ENCODE measurements at regions not wholly inside any gene's neighbourhood (a gene's known extent, or its start where the extent isn't known, plus 50 kb on each side); places are given as distances from the start of the nearest gene placed in this dataset.

DNA sequence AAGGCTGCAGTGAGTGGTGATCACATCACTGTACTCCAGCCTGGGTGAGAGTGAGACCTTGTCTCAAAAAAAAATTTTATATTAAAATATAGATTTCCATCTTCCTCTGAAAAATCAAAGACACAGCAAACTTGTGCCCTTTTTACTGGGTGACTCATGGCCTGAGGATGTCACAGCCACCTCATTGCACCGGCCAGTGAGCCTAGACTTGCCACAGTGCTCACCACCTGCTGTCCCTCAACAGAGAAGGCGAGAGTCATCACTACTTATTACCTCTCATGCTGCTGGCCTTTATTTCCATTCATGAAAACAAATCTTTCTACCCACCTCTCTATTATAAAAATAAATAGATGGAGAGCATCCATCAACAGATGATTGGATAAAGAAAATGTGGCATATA is 295.8 kb downstream of the PREX1 start:
- no peaks in the 10 kb centered on the region for H3K36me3 ChIP-seq (ENCODE audit: control insufficient read depth in 2 of 3, insufficient read depth in 3 of 3, low read length in 3 of 3)
- intact Hi-C loops (cut with DNase I) = no loop called here
- H3K9ac ChIP-seq (ENCODE audit: low read length in 3 of 3) = no peak overlapping the region
- TF ChIP-seq, protein P1, sequence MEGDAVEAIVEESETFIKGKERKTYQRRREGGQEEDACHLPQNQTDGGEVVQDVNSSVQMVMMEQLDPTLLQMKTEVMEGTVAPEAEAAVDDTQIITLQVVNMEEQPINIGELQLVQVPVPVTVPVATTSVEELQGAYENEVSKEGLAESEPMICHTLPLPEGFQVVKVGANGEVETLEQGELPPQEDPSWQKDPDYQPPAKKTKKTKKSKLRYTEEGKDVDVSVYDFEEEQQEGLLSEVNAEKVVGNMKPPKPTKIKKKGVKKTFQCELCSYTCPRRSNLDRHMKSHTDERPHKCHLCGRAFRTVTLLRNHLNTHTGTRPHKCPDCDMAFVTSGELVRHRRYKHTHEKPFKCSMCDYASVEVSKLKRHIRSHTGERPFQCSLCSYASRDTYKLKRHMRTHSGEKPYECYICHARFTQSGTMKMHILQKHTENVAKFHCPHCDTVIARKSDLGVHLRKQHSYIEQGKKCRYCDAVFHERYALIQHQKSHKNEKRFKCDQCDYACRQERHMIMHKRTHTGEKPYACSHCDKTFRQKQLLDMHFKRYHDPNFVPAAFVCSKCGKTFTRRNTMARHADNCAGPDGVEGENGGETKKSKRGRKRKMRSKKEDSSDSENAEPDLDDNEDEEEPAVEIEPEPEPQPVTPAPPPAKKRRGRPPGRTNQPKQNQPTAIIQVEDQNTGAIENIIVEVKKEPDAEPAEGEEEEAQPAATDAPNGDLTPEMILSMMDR (IDR thresholded peaks at IDR 0.05; ENCODE audit: borderline replicate concordance, extremely low read depth, insufficient read depth) = no peak
- no peak for DNase-seq
- FAIRE-seq = no peak
- no peaks in the 10 kb centered on the region for H3K27me3 ChIP-seq (ENCODE audit: control insufficient read depth, insufficient read depth, low read length)
- no peak overlapping the region for H3K4me3 ChIP-seq (ENCODE audit: low read length in 3 of 3)
- no peaks in the 10 kb centered on the region for H3K9me3 ChIP-seq (ENCODE audit: control insufficient read depth in 2 of 3, insufficient read depth in 1 of 3, low read length in 3 of 3)
- H3K4me1 ChIP-seq (ENCODE audit: control insufficient read depth in 2 of 3, insufficient read depth in 2 of 3, low read depth in 1 of 3, low read length in 3 of 3) = no peaks in the 10 kb centered on the region
- no peak overlapping the region for H3K27ac ChIP-seq (ENCODE audit: low read depth in 2 of 2, low read length in 2 of 2)

DNA sequence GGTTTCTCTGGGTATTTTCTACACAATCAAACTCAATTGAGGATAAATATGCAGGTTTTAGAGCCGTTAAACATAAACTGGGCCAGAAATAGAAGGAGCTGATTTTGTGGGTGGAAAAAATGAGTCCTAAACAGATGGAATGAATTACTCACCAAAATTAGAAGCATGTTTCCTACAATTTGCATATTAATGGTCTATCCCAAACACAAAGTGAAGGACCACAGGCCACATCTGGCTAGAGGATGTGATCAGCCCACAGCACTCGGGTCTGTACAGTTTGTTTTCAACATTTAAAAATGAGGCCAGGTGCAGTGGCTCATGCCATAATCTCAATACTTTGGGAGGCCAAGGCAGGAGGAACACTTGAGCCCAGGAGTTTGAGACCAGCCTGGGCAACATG is 296.3 kb downstream of the PREX1 start:
- Histone ChIP-seq H3K36me3 (ENCODE audit: control insufficient read depth in 2 of 3, insufficient read depth in 3 of 3, low read length in 3 of 3) (no peaks in the 10 kb centered on the region), H3K4me1 (ENCODE audit: control insufficient read depth in 2 of 3, insufficient read depth in 2 of 3, low read depth in 1 of 3, low read length in 3 of 3) (no peaks in the 10 kb centered on the region), H3K9ac (ENCODE audit: low read length in 3 of 3) (no peak overlapping the region), H3K4me3 (ENCODE audit: low read length in 3 of 3) (no peak overlapping the region), H3K9me3 (ENCODE audit: control insufficient read depth in 2 of 3, insufficient read depth in 1 of 3, low read length in 3 of 3) (no peaks in the 10 kb centered on the region), H3K27ac (ENCODE audit: low read depth in 2 of 2, low read length in 2 of 2) (no peak overlapping the region), H3K27me3 (ENCODE audit: control insufficient read depth, insufficient read depth, low read length) (no peaks in the 10 kb centered on the region)
- intact Hi-C loops (cut with DNase I) = no loop called here
- TF ChIP-seq, protein P1 (IDR thresholded peaks at IDR 0.05; ENCODE audit: borderline replicate concordance, extremely low read depth, insufficient read depth) = no peak
- FAIRE-seq (no peak), DNase-seq (no peak)

DNA sequence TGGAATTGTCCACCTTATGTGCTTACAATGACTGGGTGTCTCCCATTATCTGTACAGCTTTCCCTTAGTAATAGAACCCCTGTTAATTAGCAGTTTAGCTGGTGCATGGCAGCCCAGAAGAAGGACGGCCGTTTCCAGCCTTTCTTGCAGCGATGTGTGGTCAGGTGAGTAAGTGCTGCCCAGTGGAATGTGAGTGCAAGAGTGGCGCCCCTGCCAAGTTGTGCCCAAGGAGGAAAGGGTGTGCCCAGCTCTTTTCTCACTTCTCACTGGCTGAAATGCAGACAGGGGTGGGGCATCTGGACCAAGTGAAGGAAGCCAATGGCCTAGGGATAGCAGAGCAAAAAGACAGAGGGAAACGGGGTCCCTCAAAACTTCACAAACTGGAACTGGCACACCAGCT is 296.8 kb downstream of the PREX1 start:
- Histone ChIP-seq H3K36me3 (ENCODE audit: control insufficient read depth in 2 of 3, insufficient read depth in 3 of 3, low read length in 3 of 3) (no peaks in the 10 kb centered on the region), H3K4me1 (ENCODE audit: control insufficient read depth in 2 of 3, insufficient read depth in 2 of 3, low read depth in 1 of 3, low read length in 3 of 3) (no peaks in the 10 kb centered on the region), H3K27ac (ENCODE audit: low read depth in 2 of 2, low read length in 2 of 2) (no peak overlapping the region), H3K9ac (ENCODE audit: low read length in 3 of 3) (no peak overlapping the region), H3K27me3 (ENCODE audit: control insufficient read depth, insufficient read depth, low read length) (no peaks in the 10 kb centered on the region), H3K4me3 (ENCODE audit: low read length in 3 of 3) (no peak overlapping the region), H3K9me3 (ENCODE audit: control insufficient read depth in 2 of 3, insufficient read depth in 1 of 3, low read length in 3 of 3) (no peaks in the 10 kb centered on the region)
- FAIRE-seq (no peak), DNase-seq (no peak)
- intact Hi-C loops (cut with DNase I) = no loop called here
- TF ChIP-seq, protein P1 (IDR thresholded peaks at IDR 0.05; ENCODE audit: borderline replicate concordance, extremely low read depth, insufficient read depth) = no peak

DNA sequence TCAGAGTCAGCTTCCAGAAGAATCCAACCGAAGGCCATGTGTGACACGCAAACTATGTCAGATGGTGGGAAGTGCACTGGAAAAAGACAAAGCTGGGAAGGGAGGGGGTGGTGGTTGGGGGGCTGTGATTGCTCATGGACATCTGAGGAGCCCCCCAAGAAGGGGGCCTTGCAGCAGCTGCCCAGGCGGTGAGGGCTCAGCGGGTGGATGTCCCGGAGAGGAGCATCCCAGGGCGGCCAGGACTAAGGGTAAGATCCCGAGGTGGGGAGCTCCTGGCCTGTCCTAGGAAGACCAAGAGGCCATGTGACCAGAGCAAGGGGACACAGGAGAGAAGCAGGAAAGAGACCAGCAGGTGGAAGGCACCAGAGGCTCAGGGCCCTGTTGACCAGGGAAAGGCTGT is 299.5 kb downstream of the PREX1 start:
- DNase-seq = no peak
- no peaks in the 10 kb centered on the region for H3K4me1 ChIP-seq (ENCODE audit: control insufficient read depth in 2 of 3, insufficient read depth in 2 of 3, low read depth in 1 of 3, low read length in 3 of 3)
- TF ChIP-seq, protein P1 (IDR thresholded peaks at IDR 0.05; ENCODE audit: borderline replicate concordance, extremely low read depth, insufficient read depth) = no peak
- no peak overlapping the region for H3K4me3 ChIP-seq (ENCODE audit: low read length in 3 of 3)
- H3K9ac ChIP-seq (ENCODE audit: low read length in 3 of 3) = no peak overlapping the region
- intact Hi-C loops (cut with DNase I) = no loop called here
- H3K27ac ChIP-seq (ENCODE audit: low read depth in 2 of 2, low read length in 2 of 2) = no peak overlapping the region
- FAIRE-seq = no peak
- no peaks in the 10 kb centered on the region for H3K27me3 ChIP-seq (ENCODE audit: control insufficient read depth, insufficient read depth, low read length)
- H3K36me3 ChIP-seq (ENCODE audit: control insufficient read depth in 2 of 3, insufficient read depth in 3 of 3, low read length in 3 of 3) = no peaks in the 10 kb centered on the region
- H3K9me3 ChIP-seq (ENCODE audit: control insufficient read depth in 2 of 3, insufficient read depth in 1 of 3, low read length in 3 of 3) = no peaks in the 10 kb centered on the region
